GM21360 (cell line): ENCODE measurements at regions not wholly inside any gene's neighbourhood (a gene's known extent, or its start where the extent isn't known, plus 50 kb on each side); places are given as distances from the start of the nearest gene placed in this dataset.
"Not testable (repeated sequence)": the region's sequence is repeated elsewhere in the genome, so short reads cannot be mapped to it uniquely, and the experiment has no call there.

Source experiments
- ATAC-seq: cut with Tn5 transposase; IDR thresholded peaks from one replicate; pipeline ENCODE4 v1.9.1; 2021; ENCODE audit warnings: mild to moderate bottlenecking, moderate library complexity; ENCODE audit not compliant: unreplicated experiment

DNA sequence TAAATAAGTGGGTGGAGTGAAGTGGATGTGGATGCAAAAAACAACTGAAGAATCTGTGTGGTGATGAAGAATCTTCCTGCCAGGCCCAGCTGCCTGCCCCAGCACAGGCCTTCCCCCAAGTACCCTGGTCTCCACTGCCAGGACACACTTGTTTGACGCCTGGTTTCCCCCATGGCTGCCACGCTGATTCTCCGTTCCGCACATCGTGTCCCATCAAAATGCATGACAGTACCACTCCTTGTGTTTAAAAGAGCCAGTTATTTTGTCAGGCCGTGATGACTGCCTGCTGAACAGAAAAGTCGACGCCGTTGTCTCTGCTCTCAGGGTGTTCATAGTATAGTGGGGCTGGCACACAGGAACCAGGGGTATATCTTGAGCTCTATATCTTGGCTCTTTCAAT lies 50.3 kb upstream of the KYNU start:
- ATAC-seq: no peak

- no peak for ATAC-seq
These were observed 51.6 kb upstream of the KYNU start for GRCh38 chr2:142825861-142826260.

DNA sequence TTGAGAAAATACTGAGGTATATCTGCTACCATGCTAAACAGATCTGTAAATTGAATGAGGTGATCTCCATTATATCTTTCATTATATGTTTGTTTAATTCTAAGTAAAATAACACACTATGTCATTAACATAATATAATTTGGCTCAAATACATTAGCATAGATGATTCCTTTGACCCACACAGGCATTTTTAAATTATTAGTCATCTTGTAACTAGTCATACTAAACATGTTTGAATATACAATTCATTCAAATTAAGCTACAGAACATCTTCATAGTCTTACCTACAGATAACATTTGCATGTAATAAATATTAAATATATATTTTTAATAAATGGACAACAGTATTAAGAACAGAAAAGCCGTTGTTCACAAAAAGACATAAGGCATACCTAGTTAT lies 52.7 kb upstream of the KYNU start:
- ATAC-seq: no peak

GRCh38 chr2:142822190-142822589 lies 55.3 kb upstream of the KYNU start:
- ATAC-seq: no peak

GRCh38 chr2:142819411-142819810 lies 58.1 kb upstream of the KYNU start:
- no peak for ATAC-seq

DNA sequence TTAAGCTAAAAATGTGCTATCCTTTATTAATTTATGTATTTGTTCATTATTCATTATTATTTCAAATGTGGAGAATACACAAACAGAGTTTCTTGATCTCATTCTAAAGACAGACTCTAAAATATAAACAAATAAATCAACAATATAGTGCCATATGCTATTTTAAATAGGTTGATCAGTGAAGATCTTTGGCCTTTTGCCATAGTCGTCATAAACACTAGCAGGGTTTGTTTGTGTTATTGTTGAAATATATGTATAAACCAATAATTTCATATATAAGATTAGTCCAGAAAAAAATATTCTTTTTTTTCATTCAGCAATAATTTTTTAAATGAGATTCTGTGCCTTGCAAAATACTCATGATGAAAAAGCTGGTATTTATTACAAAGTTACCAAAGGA lies 62.1 kb upstream of the KYNU start:
- no peak for ATAC-seq

DNA sequence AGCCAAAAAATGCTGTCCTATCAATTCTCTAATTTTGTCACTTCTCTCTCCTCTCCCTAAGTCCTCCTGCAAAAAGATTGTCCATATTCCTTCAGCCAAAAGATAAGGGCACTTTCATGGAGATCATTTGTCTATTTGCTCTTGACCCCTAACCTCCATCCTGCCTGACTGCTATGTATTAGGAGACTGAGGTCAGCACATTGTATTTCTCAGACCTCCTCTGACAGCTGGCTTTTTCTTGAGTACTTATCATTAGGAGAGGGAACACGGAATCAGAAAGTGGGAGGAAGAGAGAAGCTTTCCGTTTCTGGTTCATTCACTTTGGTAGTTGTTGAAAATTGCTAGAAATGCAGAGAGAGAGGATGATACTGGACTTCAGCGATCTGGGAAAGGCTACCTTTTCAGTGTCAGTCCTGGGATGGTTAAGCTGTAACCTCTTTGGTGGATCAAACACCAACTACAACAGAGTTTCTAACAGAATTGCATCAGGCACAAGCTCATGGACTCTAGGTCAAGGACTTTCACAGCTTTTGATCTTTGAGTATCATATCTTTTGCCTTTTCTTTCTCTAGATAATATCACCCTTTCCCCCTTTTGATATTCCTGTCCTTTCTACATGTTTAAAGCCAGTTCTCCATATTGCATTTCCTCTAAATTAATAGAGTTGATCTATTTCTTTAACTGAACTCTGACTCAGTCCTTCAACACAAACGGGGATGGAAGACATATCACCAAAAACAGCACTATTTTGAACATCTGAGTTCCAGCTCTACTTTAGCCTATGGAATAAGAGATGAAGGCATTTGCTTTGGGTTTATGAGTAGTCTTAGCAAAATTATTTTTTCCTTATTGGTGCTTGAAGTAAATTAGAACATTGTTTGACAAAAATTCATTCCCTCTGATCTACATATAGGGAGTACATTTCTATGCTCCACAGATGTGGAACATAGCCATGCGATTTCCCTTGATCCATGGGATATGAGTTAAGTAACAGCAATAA lies 63.3 kb upstream of the KYNU start:
- ATAC-seq: no peak

DNA sequence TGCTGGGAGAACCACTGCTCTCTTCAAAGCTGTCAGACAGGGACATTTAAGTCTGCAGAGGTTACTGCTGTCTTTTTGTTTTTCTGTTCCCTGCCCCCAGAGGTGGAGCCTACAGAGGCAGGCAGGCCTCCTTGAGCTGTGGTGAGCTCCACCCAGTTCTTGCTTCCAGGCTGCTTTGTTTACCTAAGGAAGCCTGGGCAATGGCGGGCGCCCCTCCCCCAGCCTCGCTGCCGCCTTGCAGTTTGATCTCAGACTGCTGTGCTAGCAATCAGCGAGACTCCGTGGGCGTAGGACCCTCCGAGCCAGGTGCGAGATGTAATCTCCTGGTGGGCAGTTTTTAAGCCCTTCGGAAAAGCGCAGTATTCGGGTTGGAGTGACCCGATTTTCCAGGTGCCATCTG lies 65.8 kb upstream of the KYNU start:
- not testable (repeated sequence) for ATAC-seq

- ATAC-seq: no peak
These were observed 72.2 kb upstream of the KYNU start for GRCh38 chr2:142805244-142805643.

- no peak for ATAC-seq
These were observed 74.3 kb upstream of the KYNU start for GRCh38 chr2:142803158-142803557.

DNA sequence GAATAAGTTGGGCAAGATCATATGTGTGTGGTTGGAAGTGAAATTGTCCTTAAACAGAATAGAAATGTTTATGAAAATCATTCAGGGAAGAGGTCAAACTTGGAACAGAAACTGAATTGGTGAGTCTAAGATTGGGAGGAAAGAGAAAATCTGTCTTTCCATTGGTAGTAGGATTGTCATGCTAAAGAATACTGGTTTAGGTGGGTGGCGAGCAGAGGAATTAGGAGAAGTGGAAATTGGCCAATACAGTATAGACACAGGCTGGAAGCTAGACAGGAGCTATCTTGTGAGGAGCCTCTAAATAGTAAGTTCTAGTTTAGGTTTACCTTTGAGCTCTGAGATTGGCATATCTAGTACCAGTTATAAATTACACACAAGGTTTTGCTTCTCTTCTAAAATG lies 80.9 kb upstream of the KYNU start:
- ATAC-seq: no peak

- ATAC-seq: no peak
These were observed 81.3 kb upstream of the KYNU start for GRCh38 chr2:142796161-142796560.

- no peak for ATAC-seq
These were observed 82.6 kb upstream of the KYNU start for GRCh38 chr2:142794850-142795249.

GRCh38 chr2:142792328-142792727 lies 85.1 kb upstream of the KYNU start:
- not testable (repeated sequence) for ATAC-seq

- ATAC-seq: no peak
These were observed 86.1 kb upstream of the KYNU start for GRCh38 chr2:142791335-142791734.

DNA sequence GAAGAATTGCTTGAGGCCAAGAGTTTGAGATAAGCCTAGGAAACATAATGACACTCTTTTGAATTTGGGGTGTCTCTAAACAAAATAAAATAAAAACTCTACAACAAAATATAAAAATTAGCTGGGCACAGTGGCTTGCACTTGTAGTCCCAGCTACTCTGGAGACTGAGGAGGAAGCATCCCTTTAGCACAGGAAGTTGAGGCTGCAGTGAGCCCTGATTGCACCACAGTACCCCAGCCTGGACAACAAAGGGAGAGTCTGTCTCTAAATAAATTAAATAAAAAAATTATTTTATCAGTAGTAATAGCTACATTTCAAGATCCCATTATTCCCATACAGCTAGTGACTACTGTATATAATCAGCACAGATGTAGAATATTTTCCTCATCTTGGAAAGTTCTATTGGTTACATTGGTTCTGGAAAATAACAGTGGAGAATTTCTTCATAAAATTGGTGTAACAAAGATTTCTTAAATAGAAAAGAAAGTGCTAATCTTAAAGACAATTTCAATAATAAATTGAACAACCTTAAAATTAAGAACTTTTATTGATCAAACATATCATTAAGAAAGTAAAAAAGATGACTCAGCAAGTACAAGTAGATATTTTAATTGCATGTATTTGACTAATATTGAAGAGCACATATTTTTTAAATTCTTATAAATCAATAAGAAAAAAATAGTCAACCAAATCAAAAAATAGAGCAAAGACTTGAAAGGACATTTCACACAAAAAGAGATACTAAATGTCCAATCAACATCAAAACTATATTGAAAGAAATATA lies 90.4 kb upstream of the KYNU start:
- no peak for ATAC-seq

DNA sequence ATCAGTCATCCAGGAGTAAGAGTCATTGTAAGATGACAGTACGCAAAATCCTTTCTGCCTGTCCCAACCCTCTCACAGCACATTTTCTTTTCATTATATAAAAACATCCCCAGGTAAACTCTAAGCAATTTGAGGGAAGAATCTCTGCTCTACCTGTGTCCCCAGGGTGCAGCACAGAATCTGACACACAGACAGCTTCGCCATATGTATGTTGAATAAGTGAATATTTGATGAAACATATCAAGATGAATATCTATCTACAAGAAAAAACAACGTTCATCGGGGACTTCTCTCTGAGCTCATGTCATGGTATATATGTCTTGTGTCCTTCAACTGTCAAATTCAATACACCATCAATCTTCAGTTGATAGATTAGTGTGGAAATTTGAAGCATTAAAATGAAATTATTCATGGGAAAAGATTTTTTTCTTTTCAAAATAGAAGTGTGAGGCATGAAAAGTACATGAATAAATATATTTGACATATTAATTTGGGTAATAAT lies 94.5 kb upstream of the KYNU start:
- ATAC-seq: no peak

GRCh38 chr2:142781146-142781545 lies 96.3 kb upstream of the KYNU start:
- no peak for ATAC-seq

- ATAC-seq: no peak
These were observed 99.2 kb upstream of the KYNU start for GRCh38 chr2:142778289-142778688.

DNA sequence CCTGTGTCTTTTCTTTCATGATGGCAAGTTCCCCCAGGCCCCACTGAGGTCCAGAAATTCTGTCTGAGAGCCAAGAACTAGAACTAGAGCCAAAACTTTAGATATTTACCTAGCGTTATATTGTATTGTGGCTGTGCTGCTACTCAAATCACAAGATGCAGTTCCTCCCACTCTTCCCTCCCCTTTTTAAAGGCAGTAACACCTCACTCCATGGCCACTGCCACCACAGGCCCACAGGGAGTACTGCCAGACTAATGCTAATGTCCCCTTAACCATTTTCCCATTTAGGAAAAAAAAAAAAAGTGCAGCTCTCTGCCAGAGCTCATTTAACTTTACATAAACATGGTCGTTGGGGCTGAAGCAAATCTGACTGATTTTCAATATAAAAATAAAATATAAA lies 99.7 kb upstream of the KYNU start:
- ATAC-seq: no peak

GRCh38 chr2:142769761-142770160 lies 107.7 kb upstream of the KYNU start:
- ATAC-seq: no peak

DNA sequence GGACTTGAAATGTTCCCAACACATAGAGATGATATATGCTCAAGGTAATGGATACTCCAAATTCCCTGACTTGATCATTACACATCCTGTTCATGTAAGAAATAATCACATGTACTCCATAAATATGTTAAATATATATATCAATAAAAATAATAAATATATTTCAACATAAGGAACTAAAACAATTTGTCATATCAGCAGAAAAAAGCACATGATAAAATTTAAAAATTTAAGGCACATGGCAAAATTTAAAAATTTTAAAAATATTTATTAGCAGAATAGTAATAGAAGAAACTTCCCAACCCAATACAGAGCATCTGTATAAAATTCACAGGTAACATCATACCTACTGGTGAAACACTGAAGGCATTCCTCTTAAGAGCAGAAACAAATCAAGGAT lies 109.6 kb upstream of the KYNU start:
- no peak for ATAC-seq
